ENCODE measurements at regions not wholly inside any gene's neighbourhood (a gene's known extent, or its start where the extent isn't known, plus 50 kb on each side); places are given as distances from the start of the nearest gene placed in this dataset.

- Histone ChIP-seq H3K4me3 (ENCODE audit: low read depth in 2 of 2, low read length in 2 of 2) (no peak overlapping the region), H3K9me3 (ENCODE audit: control insufficient read depth, insufficient read depth, low read depth, low read length) (no peaks in the 10 kb centered on the region), H3K27ac (ENCODE audit: low read length) (no peak overlapping the region), H3K4me1 (ENCODE audit: control insufficient read depth, insufficient read depth, low read length) (no peaks in the 10 kb centered on the region), H3K27me3 (ENCODE audit: control insufficient read depth, insufficient read depth, low read length) (no peaks in the 10 kb centered on the region), H3K36me3 (ENCODE audit: control insufficient read depth, insufficient read depth, low read length) (no peaks in the 10 kb centered on the region)
- ATAC-seq (no peak), DNase-seq (ENCODE audit: low read depth, low spot score) (no peak)
- in situ Hi-C loops (cut with HindIII; ENCODE audit: low pct_unique_long_range_greater_than_20kb, low sequenced_read_pairs): no loop called here
- BruUV-seq (replicated peaks): no TSS peak
- ChIA-PET POLR2A (no interaction called here), CTCF (no interaction called here)
- intact Hi-C loops (cut with micrococcal nuclease; ENCODE audit: unreplicated experiment): no loop called here
- TF ChIP-seq REST (IDR thresholded peaks at IDR 0.05; ENCODE audit: insufficient read depth in 1 of 2, low read depth in 2 of 2, low read length in 1 of 2) (no peak), TCF7L2 (IDR thresholded peaks at IDR 0.05; ENCODE audit: low read depth, low read length) (no peak), SIN3A (IDR thresholded peaks at IDR 0.05; ENCODE audit: borderline replicate concordance, insufficient read depth, low read depth, low read length) (no peak), POLR2AphosphoS5 (IDR thresholded peaks at IDR 0.05; ENCODE audit: low read depth, low read length) (no peak)
- TF ChIP-seq, protein P1, sequence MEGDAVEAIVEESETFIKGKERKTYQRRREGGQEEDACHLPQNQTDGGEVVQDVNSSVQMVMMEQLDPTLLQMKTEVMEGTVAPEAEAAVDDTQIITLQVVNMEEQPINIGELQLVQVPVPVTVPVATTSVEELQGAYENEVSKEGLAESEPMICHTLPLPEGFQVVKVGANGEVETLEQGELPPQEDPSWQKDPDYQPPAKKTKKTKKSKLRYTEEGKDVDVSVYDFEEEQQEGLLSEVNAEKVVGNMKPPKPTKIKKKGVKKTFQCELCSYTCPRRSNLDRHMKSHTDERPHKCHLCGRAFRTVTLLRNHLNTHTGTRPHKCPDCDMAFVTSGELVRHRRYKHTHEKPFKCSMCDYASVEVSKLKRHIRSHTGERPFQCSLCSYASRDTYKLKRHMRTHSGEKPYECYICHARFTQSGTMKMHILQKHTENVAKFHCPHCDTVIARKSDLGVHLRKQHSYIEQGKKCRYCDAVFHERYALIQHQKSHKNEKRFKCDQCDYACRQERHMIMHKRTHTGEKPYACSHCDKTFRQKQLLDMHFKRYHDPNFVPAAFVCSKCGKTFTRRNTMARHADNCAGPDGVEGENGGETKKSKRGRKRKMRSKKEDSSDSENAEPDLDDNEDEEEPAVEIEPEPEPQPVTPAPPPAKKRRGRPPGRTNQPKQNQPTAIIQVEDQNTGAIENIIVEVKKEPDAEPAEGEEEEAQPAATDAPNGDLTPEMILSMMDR (IDR thresholded peaks at IDR 0.05): no peak
Measured at GRCh38 chrX:68989456-68989855, 160.6 kb downstream of the EFNB1 start.

- Histone ChIP-seq H3K27me3 (ENCODE audit: control insufficient read depth, insufficient read depth, low read length) (no peaks in the 10 kb centered on the region), H3K4me3 (ENCODE audit: low read depth in 2 of 2, low read length in 2 of 2) (no peak overlapping the region), H3K36me3 (ENCODE audit: control insufficient read depth, insufficient read depth, low read length) (no peaks in the 10 kb centered on the region), H3K9me3 (ENCODE audit: control insufficient read depth, insufficient read depth, low read depth, low read length) (no peaks in the 10 kb centered on the region), H3K27ac (ENCODE audit: low read length) (no peak overlapping the region), H3K4me1 (ENCODE audit: control insufficient read depth, insufficient read depth, low read length) (no peaks in the 10 kb centered on the region)
- POLR2A ChIA-PET: no interaction called here
- CTCF ChIA-PET: no interaction called here
- BruUV-seq (replicated peaks): no TSS peak
- in situ Hi-C loops (cut with HindIII; ENCODE audit: low pct_unique_long_range_greater_than_20kb, low sequenced_read_pairs) (no loop called here), intact Hi-C loops (cut with micrococcal nuclease; ENCODE audit: unreplicated experiment) (no loop called here)
- no peak for ATAC-seq
- TF ChIP-seq POLR2AphosphoS5 (IDR thresholded peaks at IDR 0.05; ENCODE audit: low read depth, low read length) (no peak), SIN3A (IDR thresholded peaks at IDR 0.05; ENCODE audit: borderline replicate concordance, insufficient read depth, low read depth, low read length) (no peak), REST (IDR thresholded peaks at IDR 0.05; ENCODE audit: insufficient read depth in 1 of 2, low read depth in 2 of 2, low read length in 1 of 2) (no peak), TCF7L2 (IDR thresholded peaks at IDR 0.05; ENCODE audit: low read depth, low read length) (no peak)
- TF ChIP-seq, protein P1 (IDR thresholded peaks at IDR 0.05): no peak
- no peak for DNase-seq (ENCODE audit: low read depth, low spot score)
Measured at GRCh38 chrX:68988865-68989264, 160.0 kb downstream of the EFNB1 start.
